ENCODE measurements at regions not wholly inside any gene's neighbourhood (a gene's known extent, or its start where the extent isn't known, plus 50 kb on each side); places are given as distances from the start of the nearest gene placed in this dataset.
"Not testable (repeated sequence)": the region's sequence is repeated elsewhere in the genome, so short reads cannot be mapped to it uniquely, and the experiment has no call there.

DNA sequence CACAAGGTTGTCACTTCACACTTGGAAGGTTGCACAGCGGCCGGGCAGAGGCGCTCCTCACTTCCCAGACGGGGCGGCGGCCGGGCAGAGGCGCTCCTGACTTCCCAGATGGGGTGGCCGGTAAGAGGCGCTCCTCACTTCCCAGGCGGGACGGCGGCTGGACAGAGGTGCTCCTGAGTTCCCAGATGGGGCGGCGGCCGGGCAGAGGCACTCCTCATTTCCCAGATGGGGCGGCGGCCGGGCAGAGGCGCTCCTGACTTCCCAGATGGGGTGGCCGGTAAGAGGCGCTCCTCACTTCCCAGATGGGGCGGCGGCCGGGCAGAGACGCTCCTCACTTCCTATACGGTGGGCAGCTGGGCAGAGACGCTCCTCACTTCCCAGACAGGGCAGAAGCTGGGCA lies 199.4 kb upstream of the PODXL start:
- not testable (repeated sequence) for TF ChIP-seq POLR2A, POLR2AphosphoS5, EP300 (IDR thresholded peaks at IDR 0.05)
- TF ChIP-seq, protein P1, sequence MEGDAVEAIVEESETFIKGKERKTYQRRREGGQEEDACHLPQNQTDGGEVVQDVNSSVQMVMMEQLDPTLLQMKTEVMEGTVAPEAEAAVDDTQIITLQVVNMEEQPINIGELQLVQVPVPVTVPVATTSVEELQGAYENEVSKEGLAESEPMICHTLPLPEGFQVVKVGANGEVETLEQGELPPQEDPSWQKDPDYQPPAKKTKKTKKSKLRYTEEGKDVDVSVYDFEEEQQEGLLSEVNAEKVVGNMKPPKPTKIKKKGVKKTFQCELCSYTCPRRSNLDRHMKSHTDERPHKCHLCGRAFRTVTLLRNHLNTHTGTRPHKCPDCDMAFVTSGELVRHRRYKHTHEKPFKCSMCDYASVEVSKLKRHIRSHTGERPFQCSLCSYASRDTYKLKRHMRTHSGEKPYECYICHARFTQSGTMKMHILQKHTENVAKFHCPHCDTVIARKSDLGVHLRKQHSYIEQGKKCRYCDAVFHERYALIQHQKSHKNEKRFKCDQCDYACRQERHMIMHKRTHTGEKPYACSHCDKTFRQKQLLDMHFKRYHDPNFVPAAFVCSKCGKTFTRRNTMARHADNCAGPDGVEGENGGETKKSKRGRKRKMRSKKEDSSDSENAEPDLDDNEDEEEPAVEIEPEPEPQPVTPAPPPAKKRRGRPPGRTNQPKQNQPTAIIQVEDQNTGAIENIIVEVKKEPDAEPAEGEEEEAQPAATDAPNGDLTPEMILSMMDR (IDR thresholded peaks at IDR 0.05): not testable (repeated sequence)

Data from gastroesophageal sphincter (tissue), 3 donors.